H9 (cell line): ENCODE measurements at regions not wholly inside any gene's neighbourhood (a gene's known extent, or its start where the extent isn't known, plus 50 kb on each side); places are given as distances from the start of the nearest gene placed in this dataset.
A peak's percentile ranks its signal among the peaks of the same experiment; 100 is the strongest.

Experiments
- DNase-seq: peaks from one replicate; pipeline ENCODE4 v3.0.0-alpha.2; 2017
- H2AFZ ChIP-seq: one replicate; pipeline ENCODE4 v1.6.1; 2013; ENCODE audit warnings: mild to moderate bottlenecking, low read length, control low read depth, moderate library complexity
- H2AK5ac ChIP-seq: 2 replicates; pipeline ENCODE4 v1.6.1; 2013; ENCODE audit warnings: low read length, control low read depth, mixed read lengths; ENCODE audit not compliant: insufficient read length
- H2BK120ac ChIP-seq: one replicate; pipeline ENCODE4 v1.6.1; 2013; ENCODE audit warnings: low read depth, mild to moderate bottlenecking, low read length, control low read depth, inconsistent platforms; ENCODE audit not compliant: poor library complexity, severe bottlenecking
- H2BK12ac ChIP-seq: 2 replicates; pipeline ENCODE4 v1.6.1; 2013; ENCODE audit warnings: low read length, control low read depth, mixed read lengths, low read depth; ENCODE audit not compliant: insufficient read length
- H2BK15ac ChIP-seq: 2 replicates; pipeline ENCODE4 v1.6.1; 2013; ENCODE audit warnings: low read depth, low read length, control low read depth
- H2BK20ac ChIP-seq: one replicate; pipeline ENCODE4 v1.6.1; 2013; ENCODE audit warnings: low read depth, mild to moderate bottlenecking, low read length, control low read depth, inconsistent platforms; ENCODE audit not compliant: poor library complexity, severe bottlenecking
- H2BK5ac ChIP-seq: 2 replicates; pipeline ENCODE4 v1.6.1; 2013; ENCODE audit warnings: low read length, control low read depth, mixed read lengths; ENCODE audit not compliant: insufficient read length
- H3K14ac ChIP-seq: 2 replicates; pipeline ENCODE4 v1.6.1; 2013; ENCODE audit warnings: low read length, control low read depth; ENCODE audit not compliant: insufficient read depth
- H3K18ac ChIP-seq: 2 replicates; pipeline ENCODE4 v1.6.1; 2013; ENCODE audit warnings: low read depth, mild to moderate bottlenecking, mixed read lengths, low read length, control low read depth; ENCODE audit not compliant: insufficient read length
- H3K23ac ChIP-seq: 2 replicates; pipeline ENCODE4 v1.6.1; 2013; ENCODE audit warnings: low read length, control low read depth, mixed read lengths, low read depth; ENCODE audit not compliant: insufficient read length
- H3K23me2 ChIP-seq: 2 replicates; pipeline ENCODE4 v1.6.1; 2013; ENCODE audit warnings: low read depth, mild to moderate bottlenecking, mixed read lengths, low read length, control low read depth; ENCODE audit not compliant: insufficient read length, poor library complexity, severe bottlenecking
- H3K27ac ChIP-seq: 2 replicates; pipeline ENCODE4 v1.5.1; 2013; ENCODE audit warnings: low read length, control low read depth, mixed read lengths, low read depth; ENCODE audit not compliant: insufficient read length
- H3K27me3 ChIP-seq: 2 replicates; pipeline ENCODE4 v1.6.1; 2013; ENCODE audit warnings: low read length, control low read depth, inconsistent platforms; ENCODE audit not compliant: insufficient read depth
- H3K4ac ChIP-seq: 2 replicates; pipeline ENCODE4 v1.6.1; 2013; ENCODE audit warnings: low read depth, mild to moderate bottlenecking, control low read depth, inconsistent platforms, low read length, moderate library complexity
- H3K4me1 ChIP-seq: 2 replicates; pipeline ENCODE4 v1.6.1; 2013; ENCODE audit warnings: low read length, control low read depth, inconsistent platforms; ENCODE audit not compliant: insufficient read depth
- H3K4me2 ChIP-seq: 2 replicates; pipeline ENCODE4 v1.6.1; 2013; ENCODE audit warnings: low read length, control low read depth, mixed read lengths; ENCODE audit not compliant: insufficient read length, insufficient read depth
- H3K56ac ChIP-seq: 2 replicates; pipeline ENCODE4 v1.6.1; 2013; ENCODE audit warnings: low read depth, mild to moderate bottlenecking, mixed read lengths, low read length, control low read depth; ENCODE audit not compliant: insufficient read length
- H3K79me1 ChIP-seq: 2 replicates; pipeline ENCODE4 v1.6.1; 2013; ENCODE audit warnings: low read depth, mild to moderate bottlenecking, moderate library complexity, low read length, control low read depth, inconsistent platforms; ENCODE audit not compliant: insufficient read depth, poor library complexity, severe bottlenecking
- H3K79me2 ChIP-seq: 2 replicates; pipeline ENCODE4 v1.6.1; 2013; ENCODE audit warnings: low read length, control low read depth, inconsistent platforms; ENCODE audit not compliant: insufficient read depth
- H3K9ac ChIP-seq: 2 replicates; pipeline ENCODE4 v1.6.1; 2013; ENCODE audit warnings: low read length, control low read depth, mixed read lengths; ENCODE audit not compliant: insufficient read length; ENCODE audit errors: extremely low read depth
- H3K9me3 ChIP-seq: one replicate; pipeline ENCODE4 v1.6.1; 2013; ENCODE audit warnings: low read depth, low read length, inconsistent platforms; ENCODE audit not compliant: control insufficient read depth
- H3T11ph ChIP-seq: one replicate; pipeline ENCODE4 v1.6.1; 2013; ENCODE audit warnings: mild to moderate bottlenecking, low read length, control low read depth, inconsistent platforms
- H4K20me1 ChIP-seq: one replicate; pipeline ENCODE4 v1.6.1; 2013; ENCODE audit not compliant: control insufficient read depth, insufficient read length, insufficient read depth
- H4K5ac ChIP-seq: 2 replicates; pipeline ENCODE4 v1.6.1; 2013; ENCODE audit warnings: low read depth, mild to moderate bottlenecking, mixed read lengths, low read length, control low read depth; ENCODE audit not compliant: insufficient read length
- H4K8ac ChIP-seq: replicated peaks from 2 replicates; pipeline ENCODE4 v1.6.1; 2013; ENCODE audit warnings: low read length, control low read depth, mixed read lengths, low read depth; ENCODE audit not compliant: insufficient read length
- H4K91ac ChIP-seq: 2 replicates; pipeline ENCODE4 v1.6.1; 2013; ENCODE audit warnings: low read depth, mild to moderate bottlenecking, moderate library complexity, mixed read lengths, low read length, control low read depth; ENCODE audit not compliant: insufficient read length
- H3K27ac Mint-ChIP-seq, 3 experiments: 2 replicates in 2 of 3; 3 replicates in 1 of 3; pipeline ENCODE4 v1.8.0; 2020 to 2021; ENCODE audit warnings: mixed read lengths in 3 of 3, mild to moderate bottlenecking in 1 of 3, moderate library complexity in 1 of 3
- H3K27me3 Mint-ChIP-seq: 2 replicates; pipeline ENCODE4 v1.8.0; 2021; ENCODE audit warnings: low read depth, mild to moderate bottlenecking, moderate library complexity, mixed read lengths
- H3K36me3 Mint-ChIP-seq, 3 experiments: 2 replicates in 2 of 3; 3 replicates in 1 of 3; pipeline ENCODE4 v1.8.0; 2020 to 2021; ENCODE audit warnings: low read depth in 3 of 3, mixed read lengths in 3 of 3; ENCODE audit not compliant: insufficient read depth in 1 of 3
- H3K4me1 Mint-ChIP-seq, 2 experiments: 2 replicates each; pipeline ENCODE4 v1.8.0; 2020; ENCODE audit warnings: mixed read lengths in 2 of 2
- H3K4me3 Mint-ChIP-seq, 2 experiments: 2 replicates in 1 of 2; 3 replicates in 1 of 2; pipeline ENCODE4 v1.8.0; 2020 to 2021; ENCODE audit warnings: mild to moderate bottlenecking in 2 of 2, mixed read lengths in 2 of 2, moderate library complexity in 1 of 2
- H3K9me3 Mint-ChIP-seq, 2 experiments: 2 replicates in 1 of 2; 3 replicates in 1 of 2; pipeline ENCODE4 v1.8.0; 2020; ENCODE audit warnings: mild to moderate bottlenecking in 2 of 2, mixed read lengths in 2 of 2, moderate library complexity in 1 of 2
- WGBS: extraction: QIAGEN DNeasy Blood & Tissue Kit; methylation state at CpG from one replicate; pipeline ENCODE4 v1.1.7; 2013; ENCODE audit warnings: missing lambda C conversion rate, low lambda C conversion rate, mixed read lengths; ENCODE audit not compliant: insufficient read length; ENCODE audit errors: extremely low coverage; 5-methylcytosine and 5-hydroxymethylcytosine counted together
- TF ChIP-seq, protein P1 (sequence below): fragments of 200-600 bp; sonication (generic); conservative IDR thresholded peaks from 3 replicates; pipeline ENCODE4 v1.8.0; 2021; ENCODE audit warnings: antibody characterized with exemption, mild to moderate bottlenecking

DNA sequence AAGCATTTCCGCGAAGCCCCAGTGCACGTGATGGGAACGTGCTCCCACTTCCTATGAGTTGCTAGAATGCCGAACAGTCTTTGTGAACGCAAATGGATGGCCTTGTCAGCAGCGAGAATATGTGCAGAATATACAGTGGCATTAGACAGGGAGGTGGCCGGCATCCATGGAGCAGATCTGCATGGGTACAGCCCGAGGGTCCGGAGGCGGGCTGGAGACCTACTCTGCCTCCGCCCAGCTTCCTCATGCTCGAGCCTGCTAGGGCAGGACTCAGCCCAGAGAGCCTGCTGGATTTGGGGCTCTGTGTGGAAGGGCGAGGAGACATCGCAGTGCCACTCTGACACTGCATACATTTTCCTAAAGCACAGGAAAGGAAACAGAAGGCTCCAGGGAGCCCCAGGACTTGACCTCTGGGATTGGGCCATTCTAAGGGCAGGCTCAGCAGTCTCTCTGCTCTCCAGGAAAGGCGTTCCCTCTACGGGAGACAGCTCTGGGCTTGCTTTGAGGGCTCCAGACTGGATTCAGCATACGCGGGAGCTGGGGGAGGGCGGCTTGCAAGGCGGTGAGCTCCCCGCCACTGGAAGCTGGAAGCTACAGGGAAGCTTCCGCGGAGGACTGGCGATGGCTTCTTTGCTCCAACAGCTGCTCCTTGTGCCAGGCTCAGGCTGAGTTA, 55.9 kb upstream of the UQCRFS1 start:
- WGBS: no CpG with 5 or more reads among the region's 25 CpGs
- Mint-ChIP-seq H3K36me3 (peaks cover 0 to 4% (median 0%) of the 10 kb centered on the region in 3 experiments; a peak in 1 of 7 replicates), H3K9me3 (peaks cover 1 to 3% of the 10 kb centered on the region in 2 experiments; a peak in 2 of 5 replicates), H3K4me1 (peaks cover 22 to 28% of the 10 kb centered on the region in 2 experiments), H3K4me3 (no peak overlapping the region; a peak in 1 of 5 replicates), H3K27me3 (peaks cover 8% of the 10 kb centered on the region), H3K27ac (0 out of 7 replicates have a peak overlapping the region, but pooled peaks of 1 of the 3 experiments have one; percentile 1)
- Histone ChIP-seq H2AFZ (no peak overlapping the region), H3K56ac (no peak overlapping the region), H2AK5ac (no peak overlapping the region), H3K27ac (no peak overlapping the region), H3K79me1 (no peaks in the 10 kb centered on the region), H3K9ac (no peak overlapping the region), H3T11ph (no peak overlapping the region), H3K23ac (no peak overlapping the region), H3K9me3 (no peaks in the 10 kb centered on the region), H2BK20ac (no peak overlapping the region), H4K8ac (no peak overlapping the region), H3K4me2 (no peak overlapping the region), H3K18ac (no peak overlapping the region), H4K91ac (no peak overlapping the region), H2BK15ac (no peak overlapping the region), H3K14ac (no peak overlapping the region), H4K20me1 (no peaks in the 10 kb centered on the region), H2BK5ac (no peak overlapping the region), H3K23me2 (no peaks in the 10 kb centered on the region), H3K79me2 (no peaks in the 10 kb centered on the region), H3K4me1 (no peaks in the 10 kb centered on the region), H3K4ac (no peak overlapping the region), H4K5ac (no peak overlapping the region), H2BK12ac (no peak overlapping the region), H3K27me3 (no peaks in the 10 kb centered on the region; the same call in 1 of the 2 replicates), H2BK120ac (no peak overlapping the region)
- TF ChIP-seq, protein P1, sequence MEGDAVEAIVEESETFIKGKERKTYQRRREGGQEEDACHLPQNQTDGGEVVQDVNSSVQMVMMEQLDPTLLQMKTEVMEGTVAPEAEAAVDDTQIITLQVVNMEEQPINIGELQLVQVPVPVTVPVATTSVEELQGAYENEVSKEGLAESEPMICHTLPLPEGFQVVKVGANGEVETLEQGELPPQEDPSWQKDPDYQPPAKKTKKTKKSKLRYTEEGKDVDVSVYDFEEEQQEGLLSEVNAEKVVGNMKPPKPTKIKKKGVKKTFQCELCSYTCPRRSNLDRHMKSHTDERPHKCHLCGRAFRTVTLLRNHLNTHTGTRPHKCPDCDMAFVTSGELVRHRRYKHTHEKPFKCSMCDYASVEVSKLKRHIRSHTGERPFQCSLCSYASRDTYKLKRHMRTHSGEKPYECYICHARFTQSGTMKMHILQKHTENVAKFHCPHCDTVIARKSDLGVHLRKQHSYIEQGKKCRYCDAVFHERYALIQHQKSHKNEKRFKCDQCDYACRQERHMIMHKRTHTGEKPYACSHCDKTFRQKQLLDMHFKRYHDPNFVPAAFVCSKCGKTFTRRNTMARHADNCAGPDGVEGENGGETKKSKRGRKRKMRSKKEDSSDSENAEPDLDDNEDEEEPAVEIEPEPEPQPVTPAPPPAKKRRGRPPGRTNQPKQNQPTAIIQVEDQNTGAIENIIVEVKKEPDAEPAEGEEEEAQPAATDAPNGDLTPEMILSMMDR: no peak
- peak; percentile 47 for DNase-seq
